Sigmoid colon (tissue), 4 donors: ENCODE measurements at regions not wholly inside any gene's neighbourhood (a gene's known extent, or its start where the extent isn't known, plus 50 kb on each side); places are given as distances from the start of the nearest gene placed in this dataset.

ENCODE experiments used
- CTCF ChIP-seq, 4 experiments: fragments of 450-650 bp in 3 of 4; fragments of 200-600 bp in 1 of 4; IDR thresholded peaks; one replicate each; pipeline ENCODE4 v1.5.1; 2016 to 2019; ENCODE audit warnings: antibody characterized with exemption in 4 of 4, mild to moderate bottlenecking in 3 of 4, moderate library complexity in 2 of 4
- EP300 ChIP-seq, 4 donors: sonication (generic); formaldehyde crosslinking; IDR thresholded peaks; one replicate each; pipeline ENCODE4 v1.6.1; 2017; ENCODE audit warnings: antibody characterized with exemption in 4 of 4
- POLR2A ChIP-seq, 2 donors: fragments of 450-650 bp; IDR thresholded peaks; one replicate each; pipeline ENCODE4 v1.6.1; 2016; ENCODE audit warnings: antibody characterized with exemption in 2 of 2, mild to moderate bottlenecking in 2 of 2, moderate library complexity in 2 of 2
- POLR2AphosphoS5 ChIP-seq, 4 donors: sonication (generic); formaldehyde crosslinking; IDR thresholded peaks; one replicate each; pipeline ENCODE4 v1.6.1; 2017; ENCODE audit warnings: antibody characterized with exemption in 4 of 4

GRCh38 chr6:67358241-67358640 is 1276.8 kb upstream of the ADGRB3 start:
- TF ChIP-seq EP300 (IDR thresholded peaks at IDR 0.05) (no peak), CTCF (IDR thresholded peaks at IDR 0.05) (no peak), POLR2A (IDR thresholded peaks at IDR 0.05) (no peak), POLR2AphosphoS5 (IDR thresholded peaks at IDR 0.05) (no peak)
